ENCODE measurements at regions not wholly inside any gene's neighbourhood (a gene's known extent, or its start where the extent isn't known, plus 50 kb on each side); places are given as distances from the start of the nearest gene placed in this dataset.

GRCh38 chr6:170163405-170164170, 127.3 kb downstream of the DLL1 start:
- TF ChIP-seq CTCF (IDR thresholded peaks at IDR 0.05; ENCODE audit: borderline replicate concordance, extremely low read depth, low read length, poor library complexity, severe bottlenecking) (no peak), EZH2 (IDR thresholded peaks at IDR 0.05; ENCODE audit: borderline replicate concordance, low read depth, low read length, severe bottlenecking) (no peak)

Data from DND-41 (cell line).